ENCODE measurements at regions not wholly inside any gene's neighbourhood (a gene's known extent, or its start where the extent isn't known, plus 50 kb on each side); places are given as distances from the start of the nearest gene placed in this dataset.
"Not testable (repeated sequence)": the region's sequence is repeated elsewhere in the genome, so short reads cannot be mapped to it uniquely, and the experiment has no call there.

GRCh38 chr6:165767228-165767627, 104.2 kb upstream of the PDE10A start:
- H3K4me3 ChIP-seq, result no peak overlapping the region
- no peak for DNase-seq (ENCODE audit: low spot score in 2 of 2)
- H3K27me3 ChIP-seq, result no peaks in the 10 kb centered on the region
- H3K9me3 ChIP-seq, result no peaks in the 10 kb centered on the region
- intact Hi-C loops (cut with DNase I), result no loop called here
- no peaks in the 10 kb centered on the region for H3K36me3 ChIP-seq
- H3K27ac ChIP-seq, result no peak overlapping the region
- no peak for TF ChIP-seq CTCF (IDR thresholded peaks at IDR 0.05)
- H3K4me1 ChIP-seq, result no peaks in the 10 kb centered on the region

- Histone ChIP-seq H3K27me3 (no peaks in the 10 kb centered on the region), H3K27ac (no peak overlapping the region), H3K4me1 (no peaks in the 10 kb centered on the region), H3K36me3 (no peaks in the 10 kb centered on the region), H3K9me3 (no peaks in the 10 kb centered on the region), H3K4me3 (no peak overlapping the region)
- no peak for TF ChIP-seq CTCF (IDR thresholded peaks at IDR 0.05)
- intact Hi-C loops (cut with DNase I), result no loop called here
- DNase-seq (ENCODE audit: low spot score in 2 of 2), result no peak
These were observed 103.4 kb upstream of the PDE10A start for GRCh38 chr6:165766457-165766856.

GRCh38 chr6:165766026-165766425, 103.0 kb upstream of the PDE10A start:
- Histone ChIP-seq H3K9me3 (no peaks in the 10 kb centered on the region), H3K4me3 (no peak overlapping the region), H3K27ac (no peak overlapping the region), H3K27me3 (no peaks in the 10 kb centered on the region), H3K36me3 (no peaks in the 10 kb centered on the region), H3K4me1 (no peaks in the 10 kb centered on the region)
- no peak for TF ChIP-seq CTCF (IDR thresholded peaks at IDR 0.05)
- no peak for DNase-seq (ENCODE audit: low spot score in 2 of 2)
- intact Hi-C loops (cut with DNase I), result no loop called here

GRCh38 chr6:165765256-165765655, 102.2 kb upstream of the PDE10A start:
- H3K9me3 ChIP-seq; H3K36me3 ChIP-seq; H3K27me3 ChIP-seq; H3K4me3 ChIP-seq; intact Hi-C loops (cut with DNase I); DNase-seq (ENCODE audit: low spot score in 2 of 2); H3K27ac ChIP-seq; H3K4me1 ChIP-seq: not testable (repeated sequence)

GRCh38 chr6:165762876-165763275, 99.8 kb upstream of the PDE10A start:
- Histone ChIP-seq H3K9me3 (no peaks in the 10 kb centered on the region), H3K27me3 (no peaks in the 10 kb centered on the region), H3K4me1 (no peaks in the 10 kb centered on the region), H3K27ac (no peak overlapping the region), H3K4me3 (no peak overlapping the region), H3K36me3 (no peaks in the 10 kb centered on the region)
- TF ChIP-seq CTCF (IDR thresholded peaks at IDR 0.05), result no peak
- DNase-seq (ENCODE audit: low spot score in 2 of 2), result no peak
- intact Hi-C loops (cut with DNase I), result no loop called here

- no peak for DNase-seq (ENCODE audit: low spot score in 2 of 2)
- intact Hi-C loops (cut with DNase I), result no loop called here
- Histone ChIP-seq H3K27ac (no peak overlapping the region), H3K4me1 (no peaks in the 10 kb centered on the region), H3K9me3 (no peaks in the 10 kb centered on the region), H3K27me3 (no peaks in the 10 kb centered on the region), H3K36me3 (no peaks in the 10 kb centered on the region), H3K4me3 (no peak overlapping the region)
- no peak for TF ChIP-seq CTCF (IDR thresholded peaks at IDR 0.05)
These were observed 99.1 kb upstream of the PDE10A start for GRCh38 chr6:165762125-165762524.

Measured in ascending aorta (tissue), 2 donors.